GM19023 (cell line): ENCODE measurements at regions not wholly inside any gene's neighbourhood (a gene's known extent, or its start where the extent isn't known, plus 50 kb on each side); places are given as distances from the start of the nearest gene placed in this dataset.

Source experiments
- ATAC-seq: cut with Tn5 transposase; IDR thresholded peaks from one replicate; pipeline ENCODE4 v1.9.1; 2021; ENCODE audit warnings: mild to moderate bottlenecking, moderate library complexity; ENCODE audit not compliant: unreplicated experiment

DNA sequence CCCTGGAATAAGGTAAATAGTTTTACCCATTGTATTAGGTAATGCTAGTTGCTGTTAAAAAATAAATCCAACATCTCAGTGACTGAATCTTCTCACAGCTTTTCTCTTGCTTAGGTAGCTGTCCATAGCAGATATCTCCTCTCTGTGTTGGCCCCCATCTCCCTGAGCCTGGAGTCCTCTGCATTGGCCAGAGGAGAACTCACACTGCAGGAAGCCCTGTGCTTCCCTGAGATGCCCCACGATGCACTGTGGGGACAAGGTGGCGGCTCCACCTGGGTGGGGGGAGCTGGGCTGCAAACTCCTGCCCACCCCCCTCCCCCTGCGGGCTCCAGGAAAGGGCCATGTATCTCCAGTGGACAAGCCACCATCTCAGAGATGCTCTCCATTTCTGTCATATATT is 80.4 kb upstream of the SALL3 start:
- ATAC-seq: no peak

DNA sequence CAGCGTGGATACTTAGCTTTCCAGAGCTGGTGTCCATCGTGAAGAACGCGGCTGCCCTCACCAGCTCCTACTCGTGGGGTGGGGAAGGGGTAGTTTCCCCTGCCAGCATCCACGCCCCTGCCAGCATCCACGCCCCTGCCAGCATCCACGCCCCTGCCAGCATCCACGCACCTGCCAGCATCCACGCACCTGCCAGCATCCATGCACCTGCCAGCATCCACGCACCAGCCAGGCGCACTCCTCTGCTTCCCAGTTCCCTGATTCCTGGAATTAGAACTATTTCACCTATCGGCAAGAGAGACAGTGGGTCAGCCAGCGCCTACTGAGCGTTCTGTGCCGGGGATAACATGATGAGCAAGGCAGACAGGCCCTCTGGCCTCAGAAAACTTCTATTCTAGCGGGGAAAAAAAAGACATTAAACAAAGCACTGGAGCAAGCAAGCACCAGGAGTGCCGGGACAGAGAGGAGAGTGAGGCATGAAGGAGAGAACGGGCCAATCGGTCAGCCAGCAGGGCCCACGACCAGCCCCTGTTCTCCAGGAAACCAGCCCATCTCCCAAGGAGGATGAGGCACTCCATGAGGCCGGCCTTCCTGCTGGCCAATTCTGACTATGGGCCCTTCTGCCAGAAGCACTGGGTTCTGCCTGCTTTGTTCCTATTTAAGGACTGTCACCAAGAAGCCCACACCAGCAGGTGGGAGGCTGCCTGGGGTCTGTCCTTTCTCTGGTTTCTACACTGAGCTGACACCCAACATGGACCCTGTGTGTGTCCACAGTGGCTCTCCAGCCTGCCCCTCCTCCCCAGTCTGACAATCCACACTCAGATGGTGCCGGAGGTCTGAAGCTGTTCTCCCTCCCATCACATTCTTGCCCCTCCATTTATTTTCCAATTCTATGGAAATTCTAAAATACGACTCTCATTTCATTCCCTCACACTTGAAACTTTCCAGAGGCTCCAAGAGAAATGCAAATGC is 78.4 kb upstream of the SALL3 start:
- ATAC-seq: no peak

DNA sequence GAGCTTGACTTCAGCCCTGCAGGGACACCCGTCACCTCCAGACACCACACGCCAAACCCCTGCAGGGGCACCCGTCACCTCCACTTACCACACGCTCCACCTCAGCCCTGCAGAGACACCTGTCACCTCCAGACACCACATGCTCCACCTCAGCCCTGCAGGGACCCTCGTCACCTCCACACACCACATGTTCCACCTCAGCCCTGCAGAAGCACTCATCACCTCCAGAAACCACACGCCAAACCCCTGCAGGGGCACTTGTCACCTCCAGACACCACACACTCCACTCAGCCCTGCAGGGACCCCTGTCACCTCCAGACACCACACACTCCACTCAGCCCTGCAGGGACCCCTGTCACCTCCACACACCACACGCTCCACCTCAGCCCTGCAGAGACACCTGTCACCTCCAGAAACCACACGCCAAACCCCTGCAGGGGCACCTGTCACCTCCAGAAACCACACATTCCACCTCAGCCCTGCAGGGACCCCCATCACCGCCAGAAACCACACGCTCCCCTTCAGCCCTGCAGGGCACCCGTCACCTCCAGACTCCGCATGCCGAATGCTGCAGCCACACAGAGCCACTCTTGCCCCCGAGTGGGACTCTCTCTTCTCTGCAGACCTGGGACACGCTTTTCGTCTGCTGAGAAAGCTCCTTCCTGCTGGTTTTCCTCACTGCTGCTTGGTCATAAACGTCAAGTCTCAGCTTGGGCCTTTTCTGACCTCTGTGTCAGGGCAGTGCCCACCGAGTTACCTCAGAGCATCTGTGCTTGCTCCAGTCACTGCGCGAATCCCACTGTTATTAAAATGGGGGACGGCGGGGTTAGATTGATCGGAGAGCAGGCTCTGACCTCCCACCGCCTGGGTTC is 77.5 kb upstream of the SALL3 start:
- ATAC-seq: no peak

DNA sequence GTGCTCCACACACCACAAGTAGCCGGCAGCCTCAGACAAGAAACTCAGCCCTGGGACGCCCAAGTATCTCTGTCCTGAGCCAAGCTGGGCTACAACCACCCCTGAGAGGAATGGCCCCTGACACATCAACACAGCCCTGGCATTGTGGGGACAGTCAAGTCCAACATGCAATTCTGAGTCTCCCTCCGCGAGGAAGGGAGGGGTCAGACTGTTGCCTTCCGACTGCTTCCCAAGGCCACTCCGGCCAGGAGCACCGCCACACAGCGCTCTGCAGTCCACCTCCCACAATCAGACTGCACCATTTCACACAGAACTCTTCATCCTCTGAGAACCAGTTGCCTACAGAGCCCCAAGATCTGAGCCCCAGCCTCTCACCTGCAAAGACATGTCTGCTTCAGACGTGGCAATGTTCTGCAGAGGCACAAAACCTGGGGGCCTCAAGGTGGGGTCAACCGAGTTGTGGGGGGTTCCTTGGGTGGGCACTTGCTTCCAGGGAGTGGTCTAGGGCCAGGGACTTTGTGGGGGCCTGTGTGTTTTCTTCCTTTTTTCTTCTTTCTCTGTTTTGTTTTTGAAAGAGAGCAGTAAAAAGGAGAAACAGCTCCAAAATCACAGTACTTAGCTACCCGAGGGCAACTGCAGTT is 76.7 kb upstream of the SALL3 start:
- no peak for ATAC-seq

DNA sequence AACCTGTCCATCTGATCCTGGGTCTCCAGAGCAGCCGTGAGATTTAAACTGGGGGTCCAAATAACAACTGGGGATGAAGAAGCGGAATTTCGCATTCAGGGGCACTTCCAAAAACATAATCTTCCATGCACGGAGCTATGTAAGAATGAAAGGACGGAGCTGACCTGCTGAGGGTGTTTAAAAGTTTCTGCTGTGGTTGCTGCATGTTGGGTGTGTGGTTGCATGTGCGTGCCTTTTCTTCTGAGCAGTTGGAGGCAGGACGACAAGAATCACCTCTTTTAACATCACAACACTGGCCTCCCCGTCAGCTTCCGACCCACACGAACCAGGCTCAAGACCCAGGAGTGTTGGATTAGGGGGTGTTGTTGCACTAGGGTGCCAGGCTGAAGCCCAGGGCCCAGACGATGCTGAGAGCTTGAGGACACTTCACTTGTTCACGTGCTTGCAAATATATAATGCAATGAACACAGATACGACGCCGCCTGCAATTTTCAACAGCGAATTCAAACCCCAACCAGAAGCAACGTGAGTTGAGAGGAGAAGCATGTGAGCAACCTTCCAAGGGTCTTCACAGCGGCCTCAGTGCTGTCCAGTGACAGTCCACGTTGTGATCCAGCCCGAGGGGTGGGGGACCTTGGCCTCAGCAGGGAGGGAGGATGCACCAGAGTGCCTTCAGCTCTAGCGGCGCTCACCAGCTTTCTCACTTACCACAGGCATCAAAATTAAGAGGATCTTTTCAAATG is 76.0 kb upstream of the SALL3 start:
- ATAC-seq: no peak

DNA sequence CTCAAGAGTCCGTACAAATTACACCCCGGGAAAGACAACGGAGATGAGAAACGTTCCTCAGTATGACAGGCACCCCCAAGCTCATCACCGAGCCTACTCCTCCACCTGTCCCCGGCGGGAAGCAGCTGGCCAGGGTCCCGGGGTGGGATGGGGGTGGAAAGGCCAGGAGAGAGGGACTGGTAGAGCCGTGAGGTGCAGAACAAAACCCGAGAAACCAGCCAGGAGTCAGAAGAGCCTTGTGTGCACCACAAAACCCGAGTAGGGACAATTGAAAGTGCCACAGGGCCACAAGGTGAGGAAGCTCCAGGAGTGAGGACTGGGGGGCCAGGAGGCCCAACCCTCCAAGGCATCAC is 75.5 kb upstream of the SALL3 start:
- ATAC-seq: no peak

DNA sequence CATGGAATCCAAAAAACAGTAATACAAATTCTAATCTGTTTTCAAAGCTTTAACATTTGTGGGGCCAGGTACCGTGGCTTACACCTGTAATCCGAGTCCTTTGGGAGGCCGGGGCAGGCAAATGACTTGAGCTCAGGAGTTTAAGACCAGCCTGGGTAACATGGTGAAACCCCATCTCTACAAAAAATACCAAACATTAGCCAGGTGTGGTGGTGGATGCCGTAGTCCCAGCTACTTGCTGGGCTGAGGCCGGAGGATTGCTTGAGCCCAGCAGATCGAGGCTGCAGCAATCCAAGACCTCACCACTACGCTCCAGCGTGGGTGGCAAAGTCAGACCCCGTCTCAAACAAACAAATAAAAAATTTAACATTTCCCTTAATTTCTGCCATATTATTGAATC is 74.3 kb upstream of the SALL3 start:
- ATAC-seq: no peak

DNA sequence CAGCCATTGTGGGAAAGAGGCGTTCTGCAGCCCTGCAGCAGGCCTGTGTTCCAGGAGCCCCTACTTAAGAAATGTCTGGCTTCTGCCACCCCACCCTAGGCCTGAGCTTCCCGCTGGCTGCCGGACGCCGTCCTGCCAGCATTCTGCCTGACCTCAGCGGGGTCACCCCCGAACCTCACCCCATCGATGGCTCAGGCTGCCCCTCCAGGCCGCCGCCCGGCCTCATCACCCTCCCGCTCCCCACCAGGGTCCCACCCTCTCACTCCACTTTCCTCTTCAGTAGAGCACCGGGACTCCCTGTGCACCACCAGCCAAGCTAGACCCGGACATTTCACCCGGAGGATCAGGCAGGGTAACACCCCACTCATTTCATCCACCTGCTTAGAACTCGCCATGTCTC is 73.6 kb upstream of the SALL3 start:
- no peak for ATAC-seq

DNA sequence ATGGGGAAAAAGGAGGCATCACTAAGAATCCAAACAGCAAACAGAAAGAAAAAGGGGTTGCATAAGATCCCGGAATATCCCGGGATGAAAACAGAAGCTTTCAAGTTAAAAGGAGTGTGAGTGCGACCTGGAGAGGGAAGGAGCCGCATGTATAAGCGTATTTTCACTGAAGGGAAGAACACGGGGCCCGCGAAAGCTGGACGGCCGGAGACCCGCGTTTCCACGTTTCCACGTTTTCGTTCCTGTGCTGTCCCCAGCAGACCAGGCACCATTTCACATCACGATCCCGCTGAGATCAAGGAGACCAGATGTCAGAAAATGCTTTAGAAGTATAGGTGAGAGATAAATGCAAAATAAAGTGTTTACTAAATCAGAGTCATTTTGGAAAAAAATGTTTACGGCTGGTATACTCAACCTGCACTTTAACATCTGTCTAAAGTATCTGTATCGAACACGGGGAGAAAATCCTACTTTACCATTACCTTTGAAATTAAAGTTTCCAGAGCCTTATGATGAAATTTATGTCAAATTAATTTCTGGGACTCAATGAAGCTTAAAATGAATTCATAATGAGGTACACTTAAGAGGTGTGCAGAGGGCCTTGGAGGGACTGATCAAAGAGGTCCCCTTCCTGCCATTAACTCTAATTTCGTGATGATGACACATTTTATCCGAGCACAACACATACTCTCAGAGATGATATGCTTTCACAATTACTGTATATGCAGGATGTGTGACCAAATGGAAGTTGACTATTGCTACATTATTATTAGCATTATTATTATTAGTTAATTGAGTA is 71.0 kb upstream of the SALL3 start:
- ATAC-seq: no peak

DNA sequence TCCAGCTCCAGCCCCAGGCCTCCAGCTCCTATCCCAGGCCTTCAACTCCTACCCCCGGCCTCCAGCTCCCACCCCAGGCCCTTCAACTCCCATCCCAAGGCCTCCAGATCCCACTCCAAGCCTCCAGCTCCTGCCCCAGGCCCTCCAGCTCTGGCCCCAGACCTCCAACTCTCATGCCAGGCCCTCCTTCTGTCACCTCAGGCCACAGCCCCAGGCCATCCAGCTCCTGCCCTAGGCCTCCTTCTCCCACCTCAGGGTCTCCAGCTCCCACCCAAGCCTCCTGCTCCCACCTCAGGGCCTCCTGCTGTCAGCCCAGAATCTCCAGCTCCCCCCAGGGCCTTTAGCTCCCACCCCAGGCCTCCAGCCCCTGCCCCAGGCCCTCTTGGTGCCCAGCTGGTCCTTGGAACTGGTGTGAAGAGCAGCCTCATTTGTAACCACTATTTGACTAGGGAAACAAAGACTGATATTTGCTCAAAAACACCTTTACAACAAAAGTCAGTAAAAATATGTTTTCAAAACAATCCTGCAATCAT is 67.8 kb upstream of the SALL3 start:
- ATAC-seq: no peak

DNA sequence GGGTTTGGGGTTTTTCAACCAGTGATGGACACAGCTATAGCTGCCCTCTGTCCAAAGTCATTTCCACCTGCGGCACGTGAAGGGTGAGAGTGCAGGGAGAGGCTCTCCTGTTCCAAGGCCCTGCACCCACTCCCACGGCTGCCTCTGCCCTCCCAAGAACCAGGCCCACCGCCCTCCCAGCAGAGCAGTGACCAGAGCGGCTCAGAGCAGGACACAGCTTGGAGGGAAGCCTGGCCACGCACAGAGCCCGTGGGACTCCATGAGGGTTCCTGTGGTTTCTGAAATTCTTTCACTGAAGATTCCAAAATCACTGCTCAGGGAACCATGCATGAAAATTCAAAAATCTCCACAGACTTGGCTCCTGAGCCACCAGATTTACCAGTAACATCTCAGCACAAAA is 67.3 kb upstream of the SALL3 start:
- no peak for ATAC-seq

DNA sequence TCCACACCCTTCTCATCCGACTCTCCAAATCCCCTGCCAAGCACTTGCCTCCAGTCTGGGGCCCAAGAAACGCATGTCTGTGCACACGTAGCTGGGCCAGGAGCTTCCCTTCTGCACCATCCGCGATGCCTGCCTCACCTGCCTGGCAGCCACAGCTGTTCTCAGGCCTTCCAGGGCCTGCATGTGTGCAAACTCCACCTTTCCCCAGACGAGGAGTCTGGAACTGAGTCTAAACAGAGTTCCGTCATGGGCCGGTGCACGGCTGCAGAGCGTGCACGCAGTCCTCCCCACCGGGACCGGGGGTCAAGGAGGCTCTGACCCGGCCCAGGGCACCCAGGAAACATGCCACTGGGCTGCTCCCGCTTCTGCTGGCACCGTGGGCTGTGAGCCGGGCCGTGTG is 66.8 kb upstream of the SALL3 start:
- ATAC-seq: no peak

DNA sequence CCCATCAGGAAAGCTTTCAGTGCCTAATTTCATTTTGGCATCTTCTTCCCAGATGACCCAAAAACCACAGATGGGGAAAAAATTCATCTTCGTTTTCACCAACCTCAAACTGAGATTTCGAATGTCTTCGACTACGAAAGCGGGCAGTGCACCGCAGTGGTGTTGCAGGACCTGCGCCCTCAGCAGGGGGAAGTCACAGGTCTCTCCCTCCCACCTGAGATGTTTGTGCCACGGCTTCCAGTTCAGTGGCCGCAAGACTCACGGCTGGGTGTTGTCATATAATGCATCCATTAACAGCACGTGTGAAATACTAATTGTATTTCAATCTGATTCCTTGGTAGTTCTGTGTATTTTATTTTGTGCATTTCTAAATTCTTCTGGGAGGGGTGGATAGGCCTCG is 66.2 kb upstream of the SALL3 start:
- no peak for ATAC-seq

DNA sequence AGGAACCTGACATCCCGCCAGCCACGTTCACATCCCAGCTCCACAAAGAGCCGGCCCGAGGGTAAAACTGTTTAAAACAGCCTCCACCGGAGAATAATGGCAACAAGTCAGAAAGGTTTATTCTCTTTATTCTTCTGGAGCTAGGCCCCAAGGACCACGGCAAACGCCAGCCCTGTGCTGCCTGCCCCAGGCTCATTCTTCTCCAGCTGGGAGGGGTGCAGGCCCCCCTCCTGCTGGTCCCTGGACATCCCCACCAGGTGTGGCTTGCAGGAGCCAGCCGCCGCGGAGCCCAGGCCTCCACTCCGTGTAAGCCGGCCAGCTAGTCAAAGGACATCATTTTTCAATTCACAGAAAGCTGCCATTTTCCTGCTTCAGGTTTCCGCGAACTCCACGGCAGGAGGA is 65.8 kb upstream of the SALL3 start:
- no peak for ATAC-seq

DNA sequence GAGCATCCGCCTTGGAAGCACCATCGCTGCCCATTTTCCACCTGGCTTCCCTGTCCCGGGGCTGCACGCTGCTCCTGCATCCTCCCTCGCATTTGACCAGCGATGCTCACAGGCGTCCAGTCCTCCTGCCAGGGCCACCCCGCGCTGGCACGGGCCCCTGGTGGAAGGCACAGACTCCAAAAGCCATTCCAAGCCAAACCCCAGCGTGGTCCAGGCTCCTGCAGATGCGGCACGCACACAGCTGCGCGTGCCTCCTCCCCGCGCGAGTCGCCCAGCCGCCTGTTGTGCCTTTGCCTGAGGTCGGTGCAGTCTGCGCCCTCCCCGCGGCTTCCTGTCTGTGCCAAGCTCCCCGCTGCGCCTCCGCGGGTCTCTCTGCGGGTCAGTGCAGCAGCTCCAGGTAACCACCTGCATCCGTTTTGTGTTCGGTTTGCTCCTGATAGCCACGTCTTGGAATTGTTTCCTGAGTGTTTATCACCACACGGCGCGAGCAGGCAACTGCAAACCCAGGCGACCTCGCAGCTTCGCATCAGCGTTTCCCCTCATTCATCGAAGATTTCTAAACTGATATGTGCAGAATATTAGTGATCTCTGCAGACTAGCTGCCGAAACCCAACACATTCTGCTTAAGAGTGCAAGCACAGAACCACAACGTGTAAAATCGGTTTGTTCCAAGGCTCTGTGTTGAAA is 65.2 kb upstream of the SALL3 start:
- ATAC-seq: no peak

DNA sequence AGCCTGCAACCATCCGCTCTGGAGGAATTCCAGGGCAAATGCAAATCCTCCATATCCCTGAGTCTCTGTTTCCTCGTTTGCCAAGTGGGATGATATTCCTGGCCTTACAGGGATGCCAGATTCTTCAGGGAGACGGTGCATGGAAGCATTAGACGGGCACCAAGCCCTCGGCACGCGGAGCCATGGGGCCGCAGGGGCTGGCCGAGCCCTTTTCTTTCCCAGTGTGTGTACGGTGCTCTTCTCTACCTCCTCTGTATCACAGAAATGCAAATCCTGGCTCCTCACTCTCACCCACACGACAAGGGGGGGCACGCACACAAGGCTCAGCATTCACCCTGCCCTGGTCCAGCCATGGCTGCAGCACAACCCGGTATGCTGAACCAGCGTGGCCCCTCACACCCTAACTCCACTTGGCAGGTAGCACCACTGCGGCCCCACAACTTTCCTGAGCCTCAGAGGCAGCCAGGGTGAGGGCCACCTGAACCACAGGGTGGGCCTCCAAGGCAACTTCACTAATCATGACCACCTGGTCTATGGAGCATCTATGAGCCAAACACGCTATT is 64.1 kb upstream of the SALL3 start:
- ATAC-seq: no peak

DNA sequence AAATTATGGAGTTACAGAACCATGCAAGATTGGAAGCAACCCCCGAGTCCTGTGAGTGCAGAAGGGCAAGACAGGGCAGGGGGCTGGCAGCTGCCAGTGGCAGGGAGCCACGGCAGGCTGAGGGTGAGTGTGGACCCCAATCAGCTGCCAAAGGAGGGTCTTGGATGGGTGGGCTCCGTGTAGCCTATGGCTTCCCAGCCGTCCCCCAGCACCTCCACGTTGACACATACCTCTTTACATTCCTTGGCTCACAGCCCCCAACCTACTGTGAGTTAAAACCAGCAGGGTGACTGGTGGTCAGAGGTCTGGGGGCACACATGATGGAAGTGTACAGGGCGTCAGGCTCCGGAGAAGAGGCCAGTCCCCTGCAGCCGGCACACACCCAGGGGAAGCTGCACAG is 60.9 kb upstream of the SALL3 start:
- ATAC-seq: no peak

DNA sequence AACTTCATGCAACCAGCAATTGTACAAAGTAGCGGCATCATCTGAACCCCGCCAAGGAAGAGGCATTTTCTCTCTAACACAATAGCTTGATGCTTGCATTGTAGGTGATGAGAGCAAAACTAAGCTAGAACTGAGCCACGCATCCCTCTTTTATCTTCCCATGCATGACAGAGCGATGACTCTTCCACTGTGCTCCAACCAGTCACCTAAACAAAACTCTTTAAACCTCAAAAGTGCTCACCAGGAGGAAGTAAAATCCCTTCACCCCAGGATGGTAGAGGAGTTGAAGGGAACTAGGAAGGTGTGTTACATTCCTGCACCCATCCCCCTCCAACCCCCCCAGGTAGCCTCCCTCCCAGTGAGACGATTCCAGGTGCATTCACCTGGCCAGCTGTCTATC is 59.7 kb upstream of the SALL3 start:
- no peak for ATAC-seq
